ENCODE measurements at regions not wholly inside any gene's neighbourhood (a gene's known extent, or its start where the extent isn't known, plus 50 kb on each side); places are given as distances from the start of the nearest gene placed in this dataset.

- no peak for DNase-seq
Measured at GRCh38 chr7:155182406-155182970, 112.4 kb downstream of the HTR5A start.

GRCh38 chr7:155183655-155184054 is 113.5 kb downstream of the HTR5A start:
- DNase-seq, result no peak

GRCh38 chr7:155184923-155185322 is 112.8 kb upstream of the INSIG1 start:
- no peak for DNase-seq

GRCh38 chr7:155187061-155187785 is 110.5 kb upstream of the INSIG1 start:
- peak; percentile 28 for DNase-seq

GRCh38 chr7:155188357-155188756 is 109.3 kb upstream of the INSIG1 start:
- no peak for DNase-seq

GRCh38 chr7:155188821-155189581 is 108.7 kb upstream of the INSIG1 start:
- peak; percentile 24 for DNase-seq

- peak; percentile 24 for DNase-seq
Measured at GRCh38 chr7:155189590-155189989, 108.1 kb upstream of the INSIG1 start.

GRCh38 chr7:155190688-155191087 is 107.0 kb upstream of the INSIG1 start:
- peak; percentile 76 for DNase-seq

GRCh38 chr7:155191137-155191536 is 106.5 kb upstream of the INSIG1 start:
- peak; percentile 34 for DNase-seq

- DNase-seq, result peak; percentile 25
Measured at GRCh38 chr7:155191901-155192478, 105.7 kb upstream of the INSIG1 start.

- peak; percentile 12 for DNase-seq
Measured at GRCh38 chr7:155192961-155193640, 104.6 kb upstream of the INSIG1 start.

- peak; percentile 13 for DNase-seq
Measured at GRCh38 chr7:155193716-155194115, 104.0 kb upstream of the INSIG1 start.

GRCh38 chr7:155194382-155195140 is 103.1 kb upstream of the INSIG1 start:
- DNase-seq, result peak; percentile 17

- no peak for DNase-seq
Measured at GRCh38 chr7:155195939-155196523, 101.6 kb upstream of the INSIG1 start.

- peak; percentile 33 for DNase-seq
Measured at GRCh38 chr7:155198196-155198892, 99.3 kb upstream of the INSIG1 start.

- peak; percentile 15 for DNase-seq
Measured at GRCh38 chr7:155198901-155199845, 98.5 kb upstream of the INSIG1 start.

GRCh38 chr7:155201325-155202087 is 96.2 kb upstream of the INSIG1 start:
- peak; percentile 20 for DNase-seq

- DNase-seq, result peak; percentile 28
Measured at GRCh38 chr7:155202106-155202871, 95.4 kb upstream of the INSIG1 start.
